HG03196 (cell line): ENCODE measurements at regions not wholly inside any gene's neighbourhood (a gene's known extent, or its start where the extent isn't known, plus 50 kb on each side); places are given as distances from the start of the nearest gene placed in this dataset.

Experiments
- ATAC-seq: cut with Tn5 transposase; IDR thresholded peaks from one replicate; pipeline ENCODE4 v1.9.1; 2021; ENCODE audit not compliant: unreplicated experiment

DNA sequence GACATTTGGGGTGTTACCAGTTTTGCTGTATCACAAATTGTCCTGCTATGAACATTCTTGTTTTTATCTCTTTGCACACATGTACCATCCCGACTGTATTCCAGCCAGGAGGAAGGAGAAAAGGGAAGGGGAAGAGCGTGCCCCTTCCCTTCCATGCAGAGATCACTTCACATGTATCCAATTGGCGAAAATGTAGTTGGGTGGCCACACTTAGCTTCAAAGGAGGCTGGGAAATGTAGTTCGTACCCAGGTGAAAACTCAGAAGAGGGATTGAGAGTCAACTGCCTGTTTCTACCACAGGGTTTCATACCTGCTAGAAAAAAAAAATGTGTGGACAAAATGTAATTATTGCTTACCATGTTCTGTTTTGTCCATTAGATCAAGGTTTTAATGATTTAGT lies 189.1 kb upstream of the PELI2 start:
- ATAC-seq, result no peak

DNA sequence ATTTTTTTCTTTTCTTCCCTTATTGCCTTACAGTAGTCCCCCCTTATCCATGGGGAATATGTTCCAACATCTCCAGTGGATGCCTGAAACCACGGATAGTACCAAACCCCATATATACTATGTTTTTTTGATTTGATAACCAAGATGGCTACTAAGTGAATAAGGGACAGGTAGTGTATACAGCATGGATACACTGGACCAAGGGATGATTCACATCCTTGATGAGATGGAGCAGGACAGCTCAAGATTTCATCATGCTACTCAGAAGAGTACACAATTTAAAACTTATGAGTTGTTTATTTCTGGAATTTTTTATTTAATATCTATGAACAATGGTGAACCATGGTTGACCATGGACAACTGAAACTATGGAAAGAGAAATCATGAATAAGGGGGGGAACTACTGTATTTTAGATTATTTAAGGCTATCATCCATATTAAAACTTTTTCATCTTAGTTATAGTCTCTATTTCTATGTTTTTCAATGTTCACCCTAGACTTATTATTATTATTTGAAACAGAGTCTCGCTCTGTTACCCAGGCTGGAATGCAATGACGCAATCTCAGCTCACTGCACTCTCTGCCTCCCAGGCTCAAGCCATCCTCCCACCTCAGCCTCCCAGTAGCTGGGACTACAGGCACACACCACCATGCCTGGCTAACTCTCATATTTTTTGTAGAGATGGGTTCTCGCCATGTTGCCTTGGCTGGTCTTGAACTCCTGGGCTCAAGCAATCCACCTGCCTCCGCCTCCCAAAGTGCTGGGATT lies 188.0 kb upstream of the PELI2 start:
- no peak for ATAC-seq

DNA sequence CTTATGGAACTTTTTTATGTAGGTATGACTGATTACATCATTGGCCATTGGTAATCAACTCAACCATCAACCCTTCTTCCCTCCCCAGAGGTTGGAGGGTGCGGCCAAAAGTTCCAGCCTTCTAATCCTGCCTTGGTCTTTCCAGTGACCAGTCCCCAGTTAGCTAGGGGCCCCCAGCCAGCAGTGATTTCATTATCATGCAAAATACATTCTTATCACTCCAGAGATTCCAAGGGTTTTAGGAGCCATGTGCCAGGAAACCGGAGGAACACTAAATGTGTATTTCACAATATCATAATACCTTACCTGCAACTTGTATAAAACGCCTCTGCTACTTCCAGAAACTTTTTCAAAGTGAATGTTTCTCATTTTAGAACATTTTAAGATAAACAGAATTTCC lies 181.5 kb upstream of the PELI2 start:
- no peak for ATAC-seq

DNA sequence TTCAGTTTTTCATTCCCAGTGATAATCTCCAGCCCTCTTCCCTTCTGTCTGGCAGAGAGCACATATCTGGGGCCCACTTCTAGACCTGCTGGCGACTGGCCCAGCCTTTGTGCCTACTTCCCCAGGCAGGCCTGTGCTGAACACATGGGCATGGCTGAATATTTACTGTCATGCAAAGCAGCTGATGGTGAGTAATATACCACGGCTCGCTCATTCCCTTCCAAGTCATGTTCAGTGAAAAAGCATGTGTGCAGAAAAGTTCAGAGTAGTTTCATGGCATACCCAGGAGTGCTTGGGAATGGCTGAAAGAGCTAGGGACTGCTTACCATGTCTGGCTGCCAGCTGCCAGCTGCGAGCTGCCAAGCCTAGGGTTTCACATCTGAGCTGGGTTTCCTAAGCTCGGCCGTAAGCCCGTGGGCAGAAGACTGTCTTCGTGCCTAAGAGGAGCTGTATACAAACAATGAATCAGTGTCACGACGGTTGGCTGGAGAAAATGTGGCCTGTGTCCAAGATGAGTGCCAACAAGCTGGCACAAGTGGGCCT lies 179.9 kb upstream of the PELI2 start:
- no peak for ATAC-seq

DNA sequence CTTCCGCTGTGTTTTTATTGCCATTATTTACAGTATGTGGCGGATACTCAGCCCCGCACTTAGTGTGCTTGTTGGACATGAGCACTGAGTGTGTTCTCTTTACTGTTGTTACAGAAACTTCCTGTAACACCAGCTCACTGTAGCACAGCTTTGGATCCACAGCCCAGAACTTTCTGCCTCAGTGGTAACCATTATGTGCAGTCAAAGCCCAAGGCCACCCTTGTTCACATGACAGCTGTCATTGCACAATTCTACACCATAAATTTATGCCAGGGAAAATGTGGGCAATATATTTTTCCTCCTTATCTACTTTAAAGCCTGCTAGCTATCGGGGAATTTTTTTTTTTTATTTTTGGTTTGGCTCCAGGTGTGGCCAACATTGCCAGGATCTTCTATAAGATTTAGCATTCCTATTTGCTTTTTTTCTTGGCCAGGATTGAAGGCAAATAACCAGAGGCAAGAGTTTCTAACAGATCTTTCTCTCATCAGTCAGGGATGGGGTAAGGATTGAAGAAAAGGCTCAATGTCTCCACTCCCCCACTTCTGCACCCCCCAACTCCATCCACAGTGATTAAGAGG lies 176.0 kb upstream of the PELI2 start:
- no peak for ATAC-seq

DNA sequence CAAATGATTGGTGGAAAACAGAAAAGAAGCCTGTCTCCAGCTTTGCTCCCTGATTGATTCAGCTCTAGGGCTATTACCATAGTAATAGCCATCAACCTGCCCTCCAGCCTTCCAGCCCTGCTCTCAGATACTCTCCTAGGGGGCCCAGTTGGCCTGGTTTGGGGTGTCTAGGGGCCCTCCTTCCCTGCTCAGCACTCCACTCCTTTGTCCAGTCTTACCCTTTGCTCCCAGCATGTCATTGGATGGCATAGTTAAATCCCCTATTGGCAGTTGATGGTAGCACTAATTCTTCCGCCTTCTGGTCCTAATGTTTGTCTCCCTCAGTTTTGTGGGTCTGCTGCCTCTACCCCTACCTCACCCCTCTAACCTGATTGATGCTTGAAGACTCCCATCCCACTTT lies 175.4 kb upstream of the PELI2 start:
- ATAC-seq, result no peak

DNA sequence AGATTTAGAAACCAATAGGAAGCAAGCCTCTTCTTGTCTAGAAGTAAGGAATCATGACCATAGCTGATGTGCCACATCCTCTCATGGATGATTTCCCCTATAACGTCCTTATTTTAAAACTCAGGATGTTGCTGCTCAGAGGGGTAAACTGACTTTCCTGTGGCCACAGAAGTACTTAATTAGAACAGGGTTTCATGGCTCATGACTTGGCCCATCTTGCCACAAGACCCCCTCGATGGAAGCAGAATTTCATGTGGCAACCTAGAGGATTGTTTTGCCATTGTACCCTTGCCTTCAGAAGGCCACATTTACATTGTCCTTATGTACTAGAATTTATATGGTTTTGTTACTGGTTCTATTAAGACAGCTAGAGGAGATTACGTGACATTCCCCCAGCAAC lies 173.5 kb upstream of the PELI2 start:
- ATAC-seq, result no peak

DNA sequence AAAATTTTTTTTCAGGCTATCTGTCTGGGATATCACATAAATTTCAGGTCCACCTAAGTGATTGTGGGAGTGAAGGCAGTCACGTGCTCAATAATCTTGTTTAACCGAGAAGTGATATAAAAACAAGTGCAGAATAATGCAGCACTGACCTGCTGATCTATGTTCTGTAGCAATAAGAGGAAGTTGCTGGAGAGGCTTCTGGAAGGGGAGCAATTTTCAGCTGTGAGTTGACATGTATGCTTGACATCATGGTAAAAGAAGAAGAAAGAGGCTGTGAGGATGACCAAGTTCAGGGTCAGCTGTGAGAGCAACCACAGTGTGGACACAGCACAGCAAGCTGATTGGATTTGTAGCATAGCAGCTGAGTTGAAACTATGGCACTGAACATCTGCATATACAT lies 172.0 kb upstream of the PELI2 start:
- no peak for ATAC-seq

DNA sequence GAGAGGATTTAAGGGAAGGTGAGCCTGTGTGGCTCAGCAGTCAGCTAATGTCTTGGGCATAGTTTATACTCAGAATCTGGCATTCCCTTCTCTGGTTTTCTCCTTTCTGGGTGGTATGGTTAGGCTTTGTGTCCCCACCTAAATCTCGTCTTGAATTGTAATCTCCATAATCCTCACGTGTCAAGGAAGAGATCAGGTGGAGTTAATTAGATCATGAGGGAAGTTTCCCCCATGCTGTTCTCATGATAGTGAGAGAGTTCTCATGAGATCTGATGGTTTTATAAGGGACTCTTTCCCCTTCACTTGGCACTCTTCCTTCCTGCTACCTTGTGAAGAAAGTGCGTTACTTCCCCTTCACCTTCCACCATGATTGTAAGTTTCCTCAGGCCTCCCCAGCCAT lies 169.8 kb upstream of the PELI2 start:
- no peak for ATAC-seq

DNA sequence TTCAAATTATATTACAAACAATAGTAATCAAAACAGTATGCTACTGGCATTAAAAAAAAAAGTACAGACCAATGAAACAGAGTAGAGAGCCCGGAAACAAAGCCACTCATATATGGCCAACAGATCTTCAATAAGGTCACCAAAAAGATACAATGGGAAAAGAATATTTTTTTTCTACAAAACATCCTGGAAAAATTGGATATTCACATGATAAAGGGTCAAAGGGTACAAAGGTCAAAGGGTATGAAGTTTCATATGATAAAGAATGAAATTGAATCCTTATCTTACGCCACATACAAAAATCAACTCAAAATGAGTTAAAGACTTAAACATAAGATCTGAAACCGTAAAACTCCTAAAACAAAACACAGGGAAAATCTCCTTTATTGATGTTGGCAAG lies 168.5 kb upstream of the PELI2 start:
- no peak for ATAC-seq

DNA sequence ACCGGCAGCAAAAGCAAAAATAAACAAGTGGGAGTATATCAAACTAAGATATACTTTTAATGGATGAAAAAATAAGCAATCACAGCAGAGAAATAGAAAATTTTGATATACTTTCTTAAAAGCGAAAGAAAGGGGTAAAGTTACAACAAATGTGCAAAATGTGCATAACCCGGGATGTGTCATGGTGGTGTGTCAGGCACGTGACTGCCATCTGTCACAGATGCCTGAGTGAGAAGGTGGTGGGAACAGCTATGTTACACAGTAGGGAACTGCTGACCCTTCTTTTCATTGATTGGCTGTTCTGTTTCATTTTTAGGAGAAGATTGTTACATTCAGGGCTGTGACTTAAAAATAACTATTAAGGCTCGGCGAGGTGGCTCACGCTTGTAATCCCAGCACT lies 168.1 kb upstream of the PELI2 start:
- ATAC-seq, result no peak

DNA sequence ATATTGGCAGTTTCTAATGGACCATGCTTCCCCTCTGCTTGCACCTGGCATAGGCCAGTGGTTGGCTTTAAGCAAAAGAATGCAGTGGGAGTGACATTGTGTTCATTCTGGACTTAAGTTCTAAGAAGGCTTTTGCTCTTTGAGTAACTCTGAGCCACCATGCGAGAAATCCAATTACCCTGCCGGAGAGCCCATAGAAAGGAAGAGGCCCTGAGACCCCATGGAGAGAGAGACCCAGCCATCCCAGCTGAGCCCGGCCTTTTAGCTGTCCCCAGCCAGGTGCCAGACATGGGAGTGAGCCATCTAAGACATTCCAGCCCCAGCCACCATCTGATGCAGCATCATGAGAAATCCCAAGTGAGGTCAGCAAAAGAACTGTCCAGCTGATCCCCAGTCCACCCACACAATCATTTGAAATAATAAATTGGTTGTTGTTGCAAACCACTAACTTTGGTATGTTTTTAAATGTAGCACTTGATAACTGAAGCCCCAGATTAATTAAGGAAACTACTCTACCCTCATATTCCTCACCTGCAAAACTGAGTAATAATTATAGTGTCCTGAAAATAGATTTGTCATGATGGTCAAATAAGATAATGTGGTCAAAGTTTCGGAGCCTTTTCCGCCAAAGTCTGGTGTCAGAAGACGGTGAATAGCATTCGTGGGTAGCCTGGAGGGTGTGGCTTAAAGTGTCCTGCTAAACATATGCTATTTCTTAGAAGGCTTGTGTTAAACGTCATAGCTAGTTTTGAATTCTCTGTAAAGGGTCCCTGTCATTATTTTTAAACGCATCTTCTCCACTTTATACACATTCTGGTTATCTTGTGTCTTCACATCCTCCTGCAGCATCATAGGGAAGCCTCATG lies 166.6 kb upstream of the PELI2 start:
- no peak for ATAC-seq

DNA sequence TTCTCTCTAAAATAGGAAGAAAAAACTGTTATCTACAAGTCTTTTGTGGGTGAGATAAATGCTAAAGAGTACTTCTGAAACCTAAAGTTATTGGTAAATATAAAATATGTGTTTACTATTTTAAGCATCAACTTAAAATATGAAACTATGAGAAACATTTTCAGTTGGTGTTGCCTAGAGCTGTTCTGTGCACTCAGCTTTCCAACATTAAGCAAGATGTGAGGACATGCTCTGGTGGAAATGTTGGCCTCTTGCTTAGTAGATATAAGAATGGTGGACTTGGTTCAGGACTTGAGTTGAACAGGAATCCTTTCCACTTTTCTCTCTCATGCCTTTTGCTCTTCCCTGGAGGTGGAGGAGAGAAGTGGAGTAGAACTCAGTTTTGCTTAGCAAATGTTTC lies 164.1 kb upstream of the PELI2 start:
- no peak for ATAC-seq

DNA sequence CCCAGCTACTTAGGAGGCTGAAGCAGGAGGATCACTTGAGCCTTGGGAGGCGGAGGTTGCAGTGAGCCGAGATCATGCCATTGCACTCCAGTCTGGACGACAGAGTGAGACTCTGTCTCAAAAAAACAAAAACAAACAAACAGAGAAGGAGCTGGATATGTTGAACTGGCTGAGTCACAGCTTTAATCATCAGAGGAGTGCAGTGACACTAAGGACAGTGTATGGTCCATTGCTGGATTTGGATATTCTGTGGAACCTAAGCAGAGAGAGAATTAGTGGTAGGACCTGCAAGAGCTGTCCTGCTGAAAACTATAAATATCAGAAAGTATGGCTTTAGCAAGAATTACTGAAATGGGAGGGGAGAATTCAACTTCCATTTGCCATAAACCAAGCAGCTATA lies 163.0 kb upstream of the PELI2 start:
- ATAC-seq, result no peak

DNA sequence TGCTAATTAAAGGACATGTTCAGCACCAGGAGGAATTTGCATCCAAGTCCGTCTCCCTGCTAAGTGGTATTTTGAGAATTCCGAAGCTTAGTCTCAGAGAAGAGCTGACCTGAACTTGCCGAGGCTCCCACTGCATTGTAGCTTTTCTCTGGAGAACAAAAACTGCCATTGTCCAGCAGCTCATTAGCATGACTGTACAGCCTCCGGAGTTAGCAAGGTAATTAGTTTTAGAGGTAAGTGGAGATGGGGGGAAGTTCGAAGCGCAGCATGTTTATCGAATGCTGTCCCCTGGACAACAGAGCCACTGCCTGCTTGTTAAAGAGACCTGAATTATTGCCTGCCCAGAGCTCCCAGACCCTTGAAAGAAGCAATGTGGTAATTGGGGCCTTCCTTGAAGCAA lies 160.3 kb upstream of the PELI2 start:
- ATAC-seq, result no peak

DNA sequence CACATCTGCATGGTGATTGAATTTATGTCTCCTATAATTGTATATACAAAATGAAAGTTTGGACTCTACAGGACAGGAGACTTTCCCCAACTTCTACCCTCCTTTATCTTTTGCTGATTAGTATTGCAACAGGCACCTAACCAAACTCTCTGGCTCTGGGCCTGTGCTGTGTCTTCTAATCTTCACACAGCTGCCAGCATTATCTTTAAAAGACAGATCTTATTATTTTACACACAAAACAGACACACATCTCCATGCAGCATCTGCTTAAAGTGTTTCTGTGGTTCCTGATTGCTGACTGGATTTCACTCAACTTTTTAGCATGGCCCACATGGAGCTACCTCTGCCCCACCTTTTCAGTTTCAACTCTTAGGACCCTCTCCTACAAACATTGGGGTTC lies 154.9 kb upstream of the PELI2 start:
- ATAC-seq, result no peak

DNA sequence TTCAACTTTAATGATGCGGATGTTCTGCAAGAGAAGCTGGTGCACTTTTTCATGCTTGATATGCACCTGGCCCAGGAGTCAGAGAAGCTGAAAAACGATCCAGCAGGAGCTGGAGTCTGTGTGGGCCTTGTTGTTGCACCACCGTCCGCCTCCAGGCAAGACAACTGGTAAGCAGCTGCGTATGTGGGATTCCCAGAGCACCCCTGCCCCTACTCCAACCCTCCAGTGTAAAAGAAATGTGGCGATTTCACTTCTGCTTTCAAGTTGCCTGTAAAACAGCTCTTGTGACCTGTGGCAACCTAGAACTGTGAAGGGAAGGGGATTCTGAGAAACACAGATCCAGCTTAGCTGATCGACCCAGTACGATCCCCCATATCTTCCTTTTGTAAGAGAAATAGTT lies 154.1 kb upstream of the PELI2 start:
- ATAC-seq, result no peak

DNA sequence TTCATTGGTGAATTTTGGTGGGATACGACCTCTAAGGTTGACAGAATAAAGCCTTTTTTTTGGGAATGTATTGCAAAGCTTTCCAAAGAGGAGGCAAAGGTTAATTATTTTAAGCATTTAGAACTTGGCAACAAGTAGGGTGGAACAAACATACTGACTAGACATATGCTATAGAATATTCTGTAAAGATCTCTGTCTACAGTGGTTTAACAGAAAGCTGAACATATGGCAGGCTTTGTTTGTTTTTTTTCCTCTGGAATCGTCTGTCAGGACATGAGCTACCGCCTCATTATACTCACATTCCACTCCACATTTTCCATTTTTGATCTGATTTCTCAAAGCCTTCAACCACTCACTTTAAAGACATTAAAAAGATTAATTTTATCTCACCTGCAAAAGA lies 153.4 kb upstream of the PELI2 start:
- ATAC-seq, result no peak

DNA sequence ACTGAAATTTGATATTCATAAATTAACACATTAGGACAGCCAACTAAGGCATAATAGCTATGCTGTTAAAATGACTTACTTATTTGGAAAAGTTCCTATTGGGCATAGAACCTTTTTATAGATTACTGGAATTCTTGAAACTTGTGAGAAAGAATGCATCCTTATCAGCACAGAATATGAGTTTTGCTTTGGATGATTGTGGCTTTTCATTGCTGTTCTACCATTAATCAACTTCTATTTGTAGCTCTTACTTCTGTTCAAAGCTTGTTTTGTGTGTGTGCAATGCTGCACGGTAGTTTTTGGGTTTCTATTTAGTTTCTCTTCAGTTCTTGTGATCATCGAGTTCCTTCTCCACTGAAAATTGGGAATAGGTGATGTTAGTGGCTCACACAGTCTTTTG lies 152.4 kb upstream of the PELI2 start:
- ATAC-seq, result no peak

DNA sequence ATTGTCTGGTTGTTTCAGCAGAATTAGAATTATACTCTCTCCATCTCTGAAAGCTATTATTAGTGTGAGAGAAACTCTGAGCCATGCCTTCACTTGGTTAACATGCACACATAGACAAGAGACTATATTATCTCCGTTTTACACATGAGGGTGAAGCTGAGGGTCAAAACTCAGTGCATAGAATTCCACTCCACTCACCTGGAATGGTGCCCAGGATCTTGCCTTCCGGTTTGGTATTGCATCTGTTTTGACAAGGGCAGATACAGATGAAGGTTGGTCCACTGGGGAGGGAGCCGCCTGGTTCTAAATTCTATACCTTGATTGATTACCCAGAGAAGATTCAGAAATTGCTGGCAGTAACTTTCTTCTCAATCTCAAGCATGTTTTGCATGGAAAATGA lies 149.5 kb upstream of the PELI2 start:
- no peak for ATAC-seq

DNA sequence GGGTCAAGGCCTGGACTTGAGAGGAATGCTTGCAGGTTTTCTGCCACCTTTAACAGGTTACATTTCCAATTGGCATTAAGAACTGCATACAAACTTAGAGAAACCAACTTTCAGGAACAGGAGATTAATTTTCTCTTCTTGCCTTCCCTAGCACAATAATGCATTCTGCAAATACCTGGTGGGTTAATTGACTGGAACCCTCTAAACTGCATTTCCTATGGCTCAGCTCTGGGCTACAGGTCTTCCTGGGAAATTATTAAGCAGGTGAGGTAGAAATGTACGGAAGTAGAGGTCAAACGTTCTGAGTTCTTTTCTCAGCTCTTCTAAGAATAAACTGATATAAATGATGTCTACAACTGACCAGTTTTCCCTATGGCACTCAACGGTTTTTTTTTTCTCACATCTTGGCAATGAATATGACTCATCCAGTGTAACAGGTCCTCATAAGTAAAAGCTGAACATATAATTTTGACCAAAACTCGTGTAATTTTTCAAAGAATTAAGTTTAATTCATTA lies 144.9 kb upstream of the PELI2 start:
- no peak for ATAC-seq
